Stimulated activated CD4-positive, alpha-beta T cell treated with anti-CD3 and anti-CD28 coated beads, Interleukin-4, amount 100 ng/mL, for 24 hours (primary cell): ENCODE measurements at regions not wholly inside any gene's neighbourhood (a gene's known extent, or its start where the extent isn't known, plus 50 kb on each side); places are given as distances from the start of the nearest gene placed in this dataset.
"Not testable (repeated sequence)": the region's sequence is repeated elsewhere in the genome, so short reads cannot be mapped to it uniquely, and the experiment has no call there.

ENCODE experiments used
- DNase-seq: peaks from one replicate; pipeline ENCODE4 v3.0.0-alpha.2; 2020

DNA sequence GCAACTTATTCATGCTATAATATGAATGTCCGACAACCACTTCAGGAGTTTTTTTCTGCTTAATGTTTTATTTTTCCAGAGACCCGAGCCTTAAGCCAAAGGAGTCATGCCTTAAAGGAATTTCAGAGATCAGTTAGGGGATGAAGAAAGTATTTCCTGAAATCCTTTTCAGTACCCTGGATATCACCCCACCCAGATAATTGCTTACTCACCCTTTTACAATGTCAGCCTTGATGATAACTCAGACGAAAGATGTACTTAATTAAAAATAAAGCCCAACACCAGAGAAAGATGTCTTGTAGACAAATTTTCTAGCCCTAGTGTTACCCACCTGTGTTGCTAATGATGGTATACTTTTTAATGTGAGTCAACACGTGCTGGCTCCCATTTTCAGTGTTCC lies 124.1 kb downstream of the XCL2 start:
- no peak for DNase-seq

DNA sequence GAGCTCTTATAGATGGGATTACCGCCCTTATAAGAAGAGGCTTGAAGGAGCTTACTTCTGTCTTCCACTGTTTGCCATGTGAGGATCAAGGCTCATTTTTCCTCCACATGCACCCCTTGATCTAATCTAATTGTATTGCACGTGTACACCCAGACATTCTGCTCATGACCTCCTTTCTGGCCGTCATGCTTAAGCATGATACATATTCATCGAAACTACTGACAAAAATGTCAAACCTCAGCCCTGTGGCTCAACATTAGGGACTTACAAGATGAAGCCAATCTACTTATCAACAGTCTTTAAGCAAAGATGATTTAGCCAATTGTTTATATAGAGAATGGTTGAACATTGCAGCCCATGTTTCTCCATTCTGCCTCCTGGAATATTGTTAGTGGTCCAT lies 127.6 kb downstream of the XCL2 start:
- DNase-seq, result no peak

DNA sequence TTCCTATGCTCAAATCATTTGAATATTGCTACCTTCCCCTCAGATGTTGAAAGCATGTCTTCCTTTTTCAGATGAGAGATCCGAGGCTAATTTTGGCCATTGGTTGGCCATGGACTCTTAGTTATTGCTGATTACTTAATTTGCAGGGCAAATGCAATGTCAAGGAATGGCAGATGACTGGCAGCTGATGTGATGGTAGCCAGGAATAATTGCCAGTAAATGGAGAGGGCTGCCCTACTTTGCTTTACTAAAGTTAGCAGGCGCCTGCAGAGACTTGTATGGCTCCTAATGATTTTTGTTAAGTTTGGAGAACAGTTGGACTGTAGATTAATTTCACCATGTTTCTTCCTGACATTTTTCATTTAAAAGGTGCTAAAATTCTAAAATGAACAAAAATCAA lies 128.9 kb downstream of the XCL2 start:
- no peak for DNase-seq

DNA sequence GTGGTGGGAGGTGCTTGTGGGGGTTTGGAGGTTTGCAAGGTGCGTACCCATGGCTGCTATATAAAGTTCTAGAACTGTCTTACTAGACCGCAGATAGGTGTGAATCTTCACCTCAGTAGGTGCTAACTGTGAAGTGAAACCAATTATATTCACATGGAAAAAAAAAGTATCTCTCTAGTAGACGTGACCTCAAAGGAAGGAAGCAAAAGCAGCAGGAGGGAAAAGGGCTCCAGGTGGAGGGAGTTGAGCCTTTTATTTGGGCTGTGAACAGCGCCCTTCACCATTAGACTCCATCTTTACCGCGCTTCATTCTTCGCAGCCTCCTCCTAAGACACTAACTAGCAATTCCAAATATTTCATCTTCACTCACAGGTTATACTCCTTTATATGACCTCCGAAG lies 129.8 kb downstream of the TBX19 start:
- DNase-seq, result no peak

DNA sequence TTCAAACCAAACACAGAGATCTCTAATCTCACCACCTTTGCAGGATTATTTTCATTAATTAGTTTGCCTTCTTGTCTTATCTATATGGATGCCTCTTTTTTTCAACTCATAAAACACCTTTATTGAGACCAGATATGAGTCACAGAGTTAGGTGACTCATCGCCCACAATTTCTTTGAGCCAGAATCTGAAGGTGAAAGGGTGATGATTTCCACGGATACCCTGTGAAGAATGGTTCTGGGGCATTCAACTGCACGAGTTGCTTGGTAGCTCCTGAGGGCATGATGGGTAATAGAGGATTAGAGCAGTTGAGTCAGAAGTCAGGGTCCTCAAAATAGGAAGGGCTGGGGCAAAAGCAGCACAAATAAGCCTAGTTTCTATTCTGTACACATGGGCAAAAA lies 128.2 kb downstream of the TBX19 start:
- DNase-seq, result peak; percentile 79

DNA sequence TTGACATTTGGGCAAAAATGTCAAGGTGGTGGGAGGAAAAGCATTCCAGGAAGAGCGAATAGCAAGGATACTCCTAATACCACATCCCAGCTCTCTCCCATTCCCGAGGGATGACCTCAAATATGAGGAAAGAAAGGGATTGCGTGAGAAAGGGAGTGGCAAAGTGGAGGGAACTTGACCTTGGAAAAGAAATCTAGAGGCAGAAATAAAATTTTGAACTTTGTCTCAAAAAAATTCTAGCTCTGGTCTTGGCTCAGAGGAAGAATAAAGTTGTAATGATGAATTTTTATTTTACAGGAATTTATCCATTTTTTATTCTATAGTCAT lies 127.8 kb downstream of the TBX19 start:
- DNase-seq, result no peak

DNA sequence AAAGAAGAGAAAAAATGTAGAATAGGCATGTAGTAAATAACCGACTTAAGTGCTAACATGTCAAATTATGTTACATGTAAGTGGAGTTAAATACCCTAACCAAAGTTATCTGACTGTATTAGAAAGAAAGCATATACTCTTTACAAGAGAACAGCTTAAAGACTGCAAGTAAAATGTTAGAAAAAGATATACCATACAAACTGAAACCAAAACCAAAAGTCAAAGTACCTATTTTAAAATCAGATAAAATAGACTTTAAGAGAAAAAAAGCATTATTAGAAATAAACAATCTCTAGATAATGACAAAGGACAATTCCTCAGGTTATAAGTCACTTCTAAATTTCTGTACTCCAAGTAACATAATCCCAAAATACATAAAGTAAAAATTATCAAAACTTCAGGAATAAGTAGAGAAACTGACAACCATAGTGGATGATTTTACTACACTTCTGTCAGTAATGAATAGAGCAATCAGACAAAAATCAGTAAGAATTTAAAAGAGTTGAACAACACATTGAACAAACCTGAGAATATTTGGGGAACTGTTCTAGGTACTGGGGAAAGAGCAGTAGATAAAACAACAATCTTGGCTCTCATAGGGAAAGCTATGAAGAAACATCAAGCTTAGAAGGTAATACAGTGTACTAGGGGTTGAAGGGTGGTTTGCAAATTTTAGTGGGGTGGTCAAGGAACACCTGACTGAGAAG lies 127.3 kb downstream of the TBX19 start:
- DNase-seq, result no peak

DNA sequence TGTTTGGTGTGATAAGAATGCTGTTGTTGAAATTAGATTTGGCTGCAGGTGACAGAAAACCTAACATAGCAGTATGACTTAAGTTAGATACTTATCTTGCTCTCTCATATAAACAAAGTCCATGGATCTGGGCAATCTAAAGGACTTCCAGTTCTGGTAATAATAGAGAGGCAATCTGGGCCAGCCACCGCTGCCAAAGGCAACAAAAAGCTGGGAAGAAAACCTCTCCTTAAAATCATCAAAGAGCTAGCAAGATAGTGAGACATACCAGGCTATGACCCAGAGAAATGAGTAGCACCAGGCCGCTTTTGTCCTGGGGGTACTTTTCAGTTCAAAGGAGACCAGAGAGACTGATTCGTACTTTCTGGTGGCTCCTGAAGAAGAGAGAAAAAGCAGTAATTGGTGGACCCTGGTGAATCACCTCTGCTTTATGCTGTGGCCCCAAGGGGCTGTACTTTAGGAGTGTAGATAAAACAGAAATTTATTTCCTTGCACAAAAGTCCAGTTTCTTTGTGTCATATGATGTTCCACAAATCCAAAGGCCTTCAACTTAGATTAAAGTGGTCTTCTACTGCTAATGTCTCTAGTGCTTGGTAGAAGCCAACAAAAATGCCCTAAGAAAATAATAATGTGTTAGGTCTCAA lies 125.4 kb downstream of the TBX19 start:
- no peak for DNase-seq

DNA sequence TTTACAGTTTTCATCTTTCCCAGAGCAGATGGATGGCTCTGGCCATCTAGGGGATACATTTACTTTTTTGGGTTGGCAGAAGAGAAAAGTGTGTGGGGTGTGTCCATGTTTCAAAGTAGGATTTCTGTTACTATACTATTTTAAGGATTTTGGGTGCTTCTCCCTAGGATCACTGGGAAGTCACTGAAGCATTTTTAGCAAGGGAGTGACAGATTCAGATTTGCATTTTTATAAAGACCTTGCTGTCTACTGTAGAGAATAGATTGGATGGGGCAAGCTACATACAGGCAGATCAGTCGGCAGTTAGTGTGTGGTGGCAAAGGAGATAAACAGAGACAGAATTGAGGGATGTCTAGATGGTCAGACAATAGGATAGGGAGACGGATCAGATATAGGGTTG lies 122.5 kb downstream of the TBX19 start:
- DNase-seq, result no peak

DNA sequence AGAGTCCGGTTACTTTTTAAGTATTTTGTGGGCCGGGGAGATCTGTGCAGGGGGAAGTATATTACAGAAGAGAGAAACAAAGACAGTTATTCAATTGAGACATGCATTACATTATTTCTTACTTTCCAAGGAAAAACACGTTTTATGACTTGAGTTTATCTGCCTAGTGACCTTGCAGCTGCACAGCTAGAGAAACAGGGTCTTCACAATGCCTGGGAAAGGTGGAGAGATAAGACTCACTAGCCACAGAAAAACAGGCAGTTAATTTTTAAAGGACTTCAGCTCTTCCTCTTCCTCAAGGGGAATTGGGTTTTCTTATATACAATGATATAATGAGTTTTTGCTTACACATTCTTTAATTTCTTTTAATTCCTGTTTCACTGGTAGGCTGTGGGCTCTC lies 121.8 kb downstream of the TBX19 start:
- not testable (repeated sequence) for DNase-seq

DNA sequence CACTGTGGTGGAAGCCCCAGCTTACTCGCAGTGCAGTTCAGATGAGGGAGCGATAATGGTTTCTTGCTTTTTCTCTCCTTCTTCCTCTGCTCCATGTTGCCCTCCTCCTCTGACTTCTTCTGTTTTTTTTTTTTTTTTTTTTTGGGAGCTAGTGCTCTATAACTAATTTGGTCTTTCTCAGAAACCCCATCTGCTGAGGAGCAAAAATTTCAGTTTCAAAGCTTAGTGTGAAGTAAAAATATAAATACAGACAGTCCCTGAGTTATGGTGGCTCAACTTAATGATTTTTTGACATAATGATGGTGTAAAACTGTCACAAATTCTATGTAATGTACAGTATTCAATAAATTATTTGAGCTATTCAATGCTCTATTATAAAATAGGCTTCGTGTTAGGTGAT lies 120.7 kb downstream of the TBX19 start:
- DNase-seq, result no peak

DNA sequence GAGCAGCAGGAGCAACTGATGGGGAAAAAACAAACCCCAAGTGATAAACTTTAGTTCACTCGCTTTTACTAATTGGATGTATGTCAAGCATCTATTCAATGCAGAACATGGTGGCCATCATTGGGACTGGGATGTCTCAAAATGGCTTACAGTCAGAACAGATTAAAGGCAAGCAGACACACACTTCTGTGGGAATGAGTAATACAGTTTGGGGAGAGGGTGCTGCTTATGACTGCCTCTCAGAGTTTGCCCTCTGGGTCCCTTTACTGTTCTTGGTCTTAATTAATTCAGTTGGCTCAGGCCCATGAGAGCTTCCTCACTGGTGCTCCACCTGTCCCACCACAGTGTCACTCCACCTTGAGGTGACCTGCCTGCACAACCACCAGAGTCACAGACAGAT lies 119.5 kb downstream of the TBX19 start:
- no peak for DNase-seq

DNA sequence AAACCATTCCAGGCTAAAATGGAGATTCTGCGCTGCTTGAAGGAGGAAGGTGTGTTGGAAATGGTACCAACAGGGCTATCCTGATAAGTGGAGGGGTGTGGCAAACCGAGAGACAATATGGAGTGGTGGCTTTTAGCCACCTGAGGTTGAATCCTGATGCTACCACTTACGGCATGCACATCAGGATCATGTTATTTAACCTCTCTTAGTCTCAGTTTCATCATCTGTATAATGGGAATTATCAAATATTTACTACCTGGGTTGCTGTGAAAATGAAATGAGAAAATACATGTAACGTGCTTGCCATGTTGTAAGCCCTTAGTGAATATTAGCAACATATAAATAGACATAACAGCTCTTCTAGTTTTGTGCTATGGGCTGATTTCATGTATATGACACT lies 117.1 kb downstream of the TBX19 start:
- DNase-seq, result no peak

DNA sequence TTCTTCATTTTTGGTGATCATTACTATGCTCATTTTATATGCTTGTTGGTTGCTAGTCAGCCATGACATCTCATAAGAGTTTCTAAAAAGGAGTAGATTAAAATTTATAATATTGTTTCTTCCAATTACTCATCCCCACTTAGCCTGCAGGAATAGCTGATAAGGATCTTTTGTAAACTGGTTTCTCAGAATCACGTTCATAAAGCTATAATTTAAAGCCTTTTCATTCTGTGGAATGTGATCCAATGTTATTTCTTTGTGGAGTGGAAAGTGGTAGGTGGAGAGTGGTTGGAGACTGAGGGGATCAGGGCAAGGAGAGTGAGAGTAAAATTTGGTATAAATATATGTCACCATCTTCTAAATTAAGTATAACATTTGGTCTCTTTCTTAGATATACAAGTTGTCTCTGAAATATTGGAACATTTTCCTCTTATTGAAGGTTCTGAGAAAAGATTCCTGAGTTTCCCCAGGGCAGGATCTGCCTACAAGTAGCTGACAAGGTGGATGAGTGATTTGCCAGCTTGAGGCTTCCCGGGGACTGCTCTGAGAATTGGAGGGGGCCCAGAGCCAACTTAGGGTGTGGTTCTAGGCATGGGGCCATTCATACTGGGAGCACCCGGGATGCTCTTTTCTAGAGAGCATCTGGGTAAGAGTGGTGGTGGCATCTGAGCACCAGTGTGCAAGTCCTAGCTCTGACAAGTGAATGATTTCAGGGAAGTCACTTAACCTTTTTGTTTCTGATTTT lies 116.4 kb downstream of the TBX19 start:
- no peak for DNase-seq

DNA sequence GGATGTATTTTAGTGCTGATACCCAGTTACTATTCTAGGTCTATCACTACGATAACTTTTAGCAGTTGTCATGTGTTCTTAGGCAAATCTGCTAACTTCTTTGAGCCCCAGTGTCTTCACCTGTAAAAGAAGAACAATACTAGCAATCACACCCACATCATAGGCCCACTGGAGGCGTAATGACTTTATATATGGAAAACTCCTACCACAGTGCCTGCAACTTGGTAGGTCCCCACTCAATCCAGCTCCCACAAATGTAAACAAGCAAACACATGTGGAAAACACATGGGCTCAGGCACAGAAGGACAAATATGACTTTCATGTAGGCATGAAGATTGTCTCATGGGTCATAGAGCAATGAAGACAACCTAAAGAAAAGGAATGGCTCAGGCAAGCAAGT lies 115.8 kb downstream of the TBX19 start:
- no peak for DNase-seq

DNA sequence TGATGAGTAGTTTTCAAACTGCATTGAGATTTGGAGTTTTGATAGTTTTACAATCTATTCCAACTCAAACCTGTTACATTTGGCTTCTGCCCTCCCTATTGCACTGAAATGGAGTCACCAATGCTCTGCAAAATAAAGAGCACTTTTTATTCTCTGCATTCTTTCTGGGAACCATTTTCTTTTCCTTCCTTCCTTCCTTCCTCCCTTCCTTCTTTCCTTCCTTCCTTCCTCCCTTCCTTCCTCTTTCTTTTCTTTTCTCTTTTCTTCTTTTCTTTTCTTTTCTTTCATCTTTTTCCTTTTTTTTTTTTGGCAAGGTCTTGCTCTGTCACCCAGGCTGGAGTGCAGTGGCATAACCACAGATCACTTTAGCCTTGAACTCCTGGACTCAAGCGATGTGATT lies 114.2 kb downstream of the TBX19 start:
- no peak for DNase-seq

DNA sequence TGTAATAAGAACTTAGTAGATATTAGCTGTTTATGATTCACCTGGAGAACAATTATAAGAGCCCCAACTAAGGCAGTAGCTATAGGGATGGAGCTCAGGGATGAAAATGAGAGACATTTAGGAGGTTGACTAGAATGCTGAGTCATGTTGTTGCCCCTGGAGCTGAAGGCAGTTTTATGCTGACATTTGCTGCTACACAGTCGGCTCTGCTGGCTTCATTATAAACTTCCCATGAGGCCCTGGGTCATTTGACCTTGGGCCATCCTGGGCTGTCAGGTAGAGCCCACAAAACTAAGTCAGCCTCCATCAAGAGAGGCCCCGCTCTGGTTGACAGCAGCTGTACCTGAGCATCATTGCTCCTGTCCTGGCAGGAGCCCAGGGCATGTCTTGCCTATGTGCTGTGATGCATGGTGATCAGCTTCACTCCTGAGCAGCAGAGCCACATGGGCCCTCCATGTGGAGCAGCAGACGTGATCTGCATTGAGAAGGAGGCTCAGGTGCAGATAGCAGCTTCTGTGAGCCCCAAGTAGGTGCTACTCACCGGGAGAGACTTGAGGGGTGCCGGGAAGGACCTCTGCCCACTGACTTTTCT lies 112.4 kb downstream of the TBX19 start:
- DNase-seq, result no peak

DNA sequence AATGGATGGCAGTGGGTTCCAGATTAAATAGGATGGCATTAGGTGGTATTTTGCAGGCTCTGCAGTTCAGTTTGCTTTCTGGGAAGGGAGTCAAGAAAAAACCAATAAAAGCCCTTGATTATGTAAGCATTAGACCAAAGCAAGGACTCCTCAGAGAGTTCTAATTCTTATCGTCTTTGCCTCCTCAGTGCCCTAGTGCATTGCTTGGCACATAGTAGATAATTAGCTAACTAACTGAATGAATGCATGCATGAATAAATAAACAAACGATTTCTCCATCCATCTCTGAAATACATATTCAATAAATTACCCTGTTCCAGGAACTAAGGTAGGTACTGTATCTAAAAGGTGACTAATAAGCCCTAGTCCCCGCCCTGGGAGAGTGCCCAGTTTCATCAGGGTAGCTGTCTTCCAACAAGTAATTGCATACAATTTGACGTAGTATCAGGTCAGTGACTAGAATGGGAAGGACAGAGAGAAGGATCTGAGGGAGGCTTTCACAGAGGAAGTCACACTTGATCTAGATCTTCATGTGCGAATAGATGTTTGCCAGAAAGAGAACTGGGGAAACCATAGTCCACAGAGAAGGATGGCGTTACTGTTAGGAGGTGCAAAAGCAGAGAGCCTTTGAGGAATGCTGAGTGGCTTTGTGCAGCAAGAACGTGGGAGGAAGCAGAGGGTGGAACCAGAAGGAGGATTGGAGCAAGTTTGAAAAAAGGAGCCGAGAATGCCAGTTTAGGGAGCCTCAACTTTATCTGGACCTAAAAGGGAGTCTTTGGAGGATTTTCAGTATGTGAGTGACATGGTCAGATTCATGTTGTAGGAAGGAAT lies 111.4 kb downstream of the TBX19 start:
- DNase-seq, result no peak

DNA sequence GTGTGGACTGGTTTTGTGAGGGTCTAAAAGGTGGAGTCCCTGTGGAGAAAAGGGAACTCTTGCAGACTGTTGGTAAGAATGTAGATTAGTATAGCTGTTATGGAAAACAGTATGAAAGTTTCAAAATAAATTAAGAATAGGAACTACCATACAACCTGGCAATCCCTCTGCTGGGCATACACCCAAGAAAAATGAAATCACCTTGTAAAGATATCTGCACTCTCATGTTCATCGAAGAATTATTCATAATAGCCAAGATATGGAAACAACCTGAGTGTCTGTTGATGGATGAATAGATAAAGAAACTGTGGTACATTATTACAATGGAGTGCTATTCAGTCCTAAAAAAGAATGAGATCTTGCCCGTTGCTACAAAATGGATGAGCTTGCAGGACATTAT lies 109.6 kb downstream of the TBX19 start:
- DNase-seq, result no peak

DNA sequence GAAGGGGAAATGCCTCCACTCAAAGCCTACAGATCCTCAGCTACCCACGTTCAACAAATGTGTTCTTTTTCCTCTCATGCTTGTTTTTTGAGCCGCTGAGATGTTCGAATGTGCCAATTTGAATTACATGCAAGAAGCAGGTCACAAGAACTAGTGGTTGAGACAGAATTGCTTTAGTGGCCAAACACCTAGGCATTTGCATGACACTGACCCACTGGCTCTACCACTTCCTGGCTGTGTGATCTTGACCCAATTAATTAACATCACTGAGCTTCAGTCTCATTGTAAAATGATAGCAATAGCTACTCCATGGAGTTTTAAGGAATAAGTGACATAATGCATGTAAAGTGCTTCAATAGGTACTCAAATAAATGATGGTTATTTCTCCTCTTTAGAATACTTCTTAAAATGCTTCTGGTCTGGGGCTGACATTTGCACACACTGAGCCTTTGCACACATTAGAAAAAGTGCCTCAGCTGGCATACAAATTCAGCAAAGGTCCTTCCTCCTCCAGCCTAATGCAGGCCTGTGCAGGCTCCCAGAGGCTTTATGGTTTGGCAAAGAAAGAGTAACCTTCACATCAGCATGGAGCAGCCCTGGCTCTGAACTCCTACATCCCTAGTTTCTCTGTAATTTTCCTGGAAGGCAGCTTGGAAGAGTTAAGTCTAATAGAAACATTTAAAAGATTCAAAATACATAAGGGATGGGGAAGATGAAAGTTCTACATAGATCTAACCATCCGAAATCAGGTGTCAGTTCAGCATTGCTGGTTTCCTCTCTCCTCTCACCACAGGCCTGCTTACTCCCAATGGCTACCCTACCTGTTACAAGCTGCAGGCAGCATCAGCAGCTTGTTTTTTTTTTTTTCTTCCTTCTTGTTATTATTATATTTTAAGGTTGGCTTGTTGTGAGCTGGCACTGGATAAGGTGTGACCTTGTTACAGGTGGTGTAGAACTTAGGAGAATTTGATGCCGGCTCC lies 107.4 kb downstream of the TBX19 start:
- DNase-seq, result no peak

DNA sequence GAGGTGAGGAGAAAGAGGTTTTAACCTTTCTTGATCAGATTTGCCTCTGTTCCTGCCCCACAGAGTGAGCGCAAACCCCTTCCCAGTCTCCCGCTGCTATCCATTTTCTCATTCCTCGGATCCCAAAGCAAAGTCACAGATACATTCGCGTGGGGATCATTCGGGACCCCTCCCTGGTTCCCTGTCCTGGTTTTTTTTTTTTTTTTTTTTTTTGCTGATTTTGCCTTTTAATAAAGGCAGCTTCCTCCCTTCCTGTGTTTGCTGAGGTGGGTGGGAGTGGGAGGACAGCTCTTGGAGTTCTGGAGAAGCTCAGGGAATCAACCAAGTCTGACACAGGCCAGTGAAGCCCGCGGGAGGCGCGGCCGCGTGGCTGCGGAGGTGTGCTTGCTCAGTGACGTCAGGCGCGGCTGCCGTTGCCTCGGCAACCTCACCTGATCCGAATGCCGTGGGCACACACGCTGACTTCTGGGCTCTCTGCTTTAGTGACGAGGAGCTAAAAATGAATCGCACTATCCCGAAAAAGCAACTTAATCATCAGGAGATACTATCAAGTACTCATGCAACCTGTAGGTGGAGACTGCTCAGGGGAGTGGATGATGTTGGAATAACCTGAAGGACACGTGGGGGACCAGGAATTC lies 106.4 kb downstream of the TBX19 start:
- DNase-seq, result peak; percentile 71
